Gastroesophageal sphincter (tissue), 3 donors: ENCODE measurements at regions not wholly inside any gene's neighbourhood (a gene's known extent, or its start where the extent isn't known, plus 50 kb on each side); places are given as distances from the start of the nearest gene placed in this dataset.

Experiments used
- CTCF ChIP-seq, 4 experiments: fragments of 200-600 bp in 2 of 4; fragments of 450-650 bp in 2 of 4; sonication (generic) in 1 of 4; IDR thresholded peaks; one replicate each; pipeline ENCODE4 v1.5.1; 2017 to 2019; ENCODE audit warnings: antibody characterized with exemption in 4 of 4, mild to moderate bottlenecking in 2 of 4, moderate library complexity in 2 of 4
- POLR2A ChIP-seq, 2 donors: fragments of 450-650 bp; IDR thresholded peaks; one replicate each; pipeline ENCODE4 v1.6.1; 2017; ENCODE audit warnings: antibody characterized with exemption in 2 of 2, mild to moderate bottlenecking in 2 of 2, moderate library complexity in 1 of 2
- POLR2AphosphoS5 ChIP-seq: sonication (generic); formaldehyde crosslinking; IDR thresholded peaks from one replicate; pipeline ENCODE4 v1.6.1; 2017; ENCODE audit warnings: antibody characterized with exemption

DNA sequence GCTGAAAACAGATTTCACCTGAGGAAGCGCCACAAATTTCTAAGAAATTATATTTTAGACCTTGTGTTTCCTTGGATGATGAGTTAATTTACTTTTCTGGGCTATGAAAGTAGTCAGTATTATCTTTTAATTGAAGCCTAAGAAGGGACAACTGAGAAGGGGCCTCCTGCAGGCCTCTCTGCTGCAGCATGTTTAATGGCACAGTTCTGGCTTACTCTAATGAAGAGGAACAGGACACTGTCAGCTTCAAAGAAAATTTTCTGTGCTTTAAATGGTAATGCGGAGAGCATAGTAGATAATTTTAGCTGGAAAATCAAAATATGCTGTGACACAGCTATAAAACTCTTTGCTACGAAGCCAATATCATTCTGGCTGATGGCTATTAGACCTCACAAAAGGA lies 167.4 kb downstream of the HDGFL1 start:
- TF ChIP-seq POLR2AphosphoS5: no peak
- no peak for TF ChIP-seq CTCF (IDR thresholded peaks at IDR 0.05)
- no peak for TF ChIP-seq POLR2A (IDR thresholded peaks at IDR 0.05)
